NT2/D1 (cell line): ENCODE measurements at regions not wholly inside any gene's neighbourhood (a gene's known extent, or its start where the extent isn't known, plus 50 kb on each side); places are given as distances from the start of the nearest gene placed in this dataset.

ENCODE experiments used
- SUZ12 ChIP-seq: IDR thresholded peaks from 2 replicates; pipeline ENCODE4 v1.6.1; 2011; ENCODE audit not compliant: insufficient read length, insufficient read depth; ENCODE audit errors: extremely low read depth
- YY1 ChIP-seq: IDR thresholded peaks from 2 replicates; pipeline ENCODE4 v1.6.1; 2011; ENCODE audit not compliant: insufficient read length, insufficient read depth
- ZNF274 ChIP-seq: IDR thresholded peaks from 2 replicates; pipeline ENCODE4 v1.6.1; 2011; ENCODE audit warnings: mild to moderate bottlenecking, low read depth, low read length

DNA sequence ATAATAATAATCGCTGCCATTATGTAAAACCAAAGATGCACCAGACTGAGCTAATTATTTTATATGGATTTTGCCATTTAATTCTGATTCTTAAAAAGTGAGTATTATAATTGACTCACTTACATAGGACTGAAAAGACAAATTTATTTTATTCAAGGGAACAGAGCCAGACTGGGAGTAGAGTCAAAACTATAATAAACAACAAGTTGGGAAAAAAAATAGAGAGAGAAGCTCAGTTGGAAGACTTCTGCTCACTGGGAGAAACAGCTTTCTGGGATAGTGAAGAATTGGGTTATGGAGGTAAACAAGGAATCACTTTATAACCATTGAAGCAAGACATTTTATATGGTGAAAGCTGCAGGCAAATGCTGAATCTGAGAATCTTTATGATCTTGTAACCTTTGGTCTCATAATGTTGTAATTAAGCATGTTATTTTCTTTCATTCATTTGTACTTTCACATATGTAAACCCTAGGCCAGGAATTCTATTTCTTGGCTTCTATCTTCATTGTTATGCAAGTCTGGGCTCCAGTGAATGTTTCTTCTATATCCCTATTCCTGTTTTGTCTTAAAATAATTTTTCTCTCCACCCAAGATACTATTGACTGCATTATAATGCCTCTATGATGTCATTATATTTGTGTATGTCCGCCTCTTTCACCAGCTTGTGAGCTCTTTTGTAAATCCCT, 725.3 kb upstream of the CCDC179 start:
- TF ChIP-seq YY1 (no peak), SUZ12 (no peak), ZNF274 (no peak)
